ENCODE measurements at regions not wholly inside any gene's neighbourhood (a gene's known extent, or its start where the extent isn't known, plus 50 kb on each side); places are given as distances from the start of the nearest gene placed in this dataset.
"Not testable (repeated sequence)": the region's sequence is repeated elsewhere in the genome, so short reads cannot be mapped to it uniquely, and the experiment has no call there.

DNA sequence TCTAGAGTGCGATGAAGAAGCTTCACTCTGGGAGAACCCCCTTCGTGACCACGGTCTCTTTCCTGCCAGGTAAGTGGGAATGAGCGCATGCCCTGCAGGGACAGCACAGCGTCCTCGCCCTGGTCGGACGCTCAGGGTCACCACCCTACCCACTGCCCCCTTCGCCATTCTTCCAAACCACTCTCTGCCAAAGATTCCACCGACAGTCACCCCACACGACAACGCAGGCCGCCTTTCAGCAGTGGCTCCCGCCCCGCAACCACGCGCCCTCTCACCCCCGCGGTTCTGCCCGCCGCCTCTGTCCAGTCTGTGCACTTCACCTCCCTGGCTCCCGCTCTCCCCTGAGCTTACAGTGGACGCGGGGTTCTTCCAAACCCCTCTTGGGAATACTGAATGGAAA is 82.3 kb upstream of the FCGR1A start:
- DNase-seq (ENCODE audit: low read depth), result not testable (repeated sequence)

DNA sequence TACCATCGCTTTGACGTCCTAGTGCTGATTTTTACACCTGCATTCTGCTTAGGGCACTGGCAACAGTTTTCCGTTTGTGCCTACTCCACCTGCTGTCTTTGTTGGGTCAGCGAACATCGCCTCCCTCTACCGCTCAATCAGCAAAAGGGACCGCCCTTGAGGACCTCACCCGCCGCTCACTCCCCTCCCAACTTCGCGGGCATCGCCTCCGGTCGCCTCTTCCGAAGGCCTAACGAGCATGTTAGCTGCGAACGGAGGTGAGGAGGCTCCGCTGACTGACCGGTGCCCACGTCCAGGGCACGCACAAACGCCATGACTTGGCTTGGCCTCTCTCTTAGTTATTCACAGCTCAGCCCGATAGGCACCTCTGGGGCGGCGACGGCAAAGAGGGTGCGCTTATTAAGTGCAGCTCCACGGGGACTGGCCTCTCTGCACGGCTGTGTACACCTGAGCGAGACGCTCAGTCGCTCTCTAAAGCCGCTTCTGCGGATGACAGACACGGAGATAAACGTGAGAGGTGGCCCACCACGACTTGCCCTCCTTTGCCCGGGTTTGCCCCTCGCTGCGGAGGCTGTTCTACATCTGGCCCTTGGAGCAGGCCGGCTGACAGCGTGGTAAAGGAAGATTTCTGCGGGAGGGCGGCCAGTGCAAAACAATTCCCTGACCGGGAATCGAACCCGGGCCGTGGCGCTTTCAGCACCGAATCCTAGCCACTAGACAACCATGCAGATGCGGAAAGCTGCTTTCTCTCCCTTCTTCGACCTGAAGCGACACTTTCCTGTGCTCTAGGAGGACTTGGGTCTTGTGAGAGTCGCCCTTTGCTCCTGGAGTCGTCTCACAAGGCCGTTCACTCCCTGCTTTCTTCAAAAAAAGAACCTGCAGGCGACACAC is 81.6 kb upstream of the FCGR1A start:
- not testable (repeated sequence) for DNase-seq (ENCODE audit: low read depth)

- DNase-seq (ENCODE audit: low read depth), result peak; percentile 39
Observed at GRCh38 chr1:149708192-149708853, 74.2 kb upstream of the FCGR1A start.

DNA sequence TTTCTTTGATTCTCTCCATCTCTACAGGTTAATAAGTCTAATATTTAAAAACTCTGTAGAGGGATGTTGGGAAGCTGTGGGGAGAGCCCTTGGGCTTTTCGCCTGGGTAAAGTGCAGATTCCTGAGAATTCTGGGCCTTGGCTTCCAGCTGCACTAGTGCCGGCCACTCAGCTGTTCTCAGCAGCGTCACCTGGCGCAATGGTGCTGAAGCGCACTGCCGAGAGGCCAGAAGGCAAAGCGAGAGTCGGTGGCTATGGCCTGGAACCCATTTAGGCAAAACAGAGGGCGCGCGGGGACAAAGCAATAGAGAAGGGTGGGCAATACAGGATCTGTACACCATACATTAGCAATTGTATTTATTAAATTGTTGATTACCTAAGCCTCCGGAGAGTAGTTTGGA is 70.8 kb upstream of the FCGR1A start:
- not testable (repeated sequence) for DNase-seq (ENCODE audit: low read depth)

DNA sequence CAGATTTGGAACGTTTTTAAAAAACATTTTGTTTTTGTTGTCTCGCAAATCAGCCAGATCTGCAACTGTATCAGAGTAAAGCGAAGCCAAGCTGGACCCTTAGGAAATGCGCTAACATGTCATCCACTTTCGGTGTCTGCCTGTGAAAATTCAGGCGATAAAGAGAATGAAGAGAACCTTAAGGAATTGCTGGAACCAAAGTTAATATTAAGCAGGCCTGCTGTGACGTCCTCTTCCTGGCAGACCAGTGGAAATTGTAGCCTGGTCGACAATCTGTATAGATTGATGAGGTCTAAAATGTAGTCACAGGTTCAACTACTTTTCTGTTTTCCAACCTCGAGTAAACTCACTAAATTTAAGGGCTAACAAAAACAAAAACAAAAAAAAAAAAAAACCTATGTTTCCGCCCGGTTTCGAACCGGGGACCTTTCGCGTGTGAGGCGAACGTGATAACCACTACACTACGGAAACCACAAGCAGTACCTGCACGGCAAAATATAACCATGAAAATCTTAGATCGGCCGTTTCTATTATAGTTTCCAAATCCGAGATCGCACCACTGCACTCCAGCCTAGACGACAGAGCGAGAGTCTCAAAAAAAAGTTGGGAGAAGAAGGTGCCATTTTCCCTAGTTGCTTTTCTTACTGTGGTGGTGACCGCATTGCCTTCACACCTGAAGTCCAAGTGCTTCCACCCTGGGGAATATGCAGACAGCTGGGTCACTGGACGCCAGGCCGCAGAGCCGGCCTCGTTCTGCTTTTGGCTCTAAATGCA is 70.2 kb upstream of the FCGR1A start:
- DNase-seq (ENCODE audit: low read depth), result not testable (repeated sequence)

DNA sequence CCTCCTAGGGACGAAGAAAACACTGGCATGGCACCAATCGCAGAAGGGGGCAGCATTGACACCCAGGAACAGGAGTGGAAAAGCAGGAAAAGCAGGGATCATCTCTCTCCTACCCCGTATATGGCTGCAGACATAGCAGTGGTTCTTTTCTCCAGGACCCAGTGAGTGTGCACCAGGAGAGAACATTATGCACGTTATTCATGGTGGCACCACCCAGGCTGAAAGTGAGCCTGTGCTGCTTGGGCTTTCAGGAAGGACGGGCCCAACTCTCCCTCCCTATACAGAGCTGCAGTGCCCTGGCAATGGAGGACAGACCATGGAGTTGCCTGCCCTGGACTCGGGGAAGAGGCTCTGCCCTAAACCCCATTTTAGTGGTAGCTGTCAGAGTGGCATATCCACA is 69.0 kb upstream of the FCGR1A start:
- not testable (repeated sequence) for DNase-seq (ENCODE audit: low read depth)

- DNase-seq (ENCODE audit: low read depth), result not testable (repeated sequence)
Observed at GRCh38 chr1:149713952-149714351, 68.5 kb upstream of the FCGR1A start.

DNA sequence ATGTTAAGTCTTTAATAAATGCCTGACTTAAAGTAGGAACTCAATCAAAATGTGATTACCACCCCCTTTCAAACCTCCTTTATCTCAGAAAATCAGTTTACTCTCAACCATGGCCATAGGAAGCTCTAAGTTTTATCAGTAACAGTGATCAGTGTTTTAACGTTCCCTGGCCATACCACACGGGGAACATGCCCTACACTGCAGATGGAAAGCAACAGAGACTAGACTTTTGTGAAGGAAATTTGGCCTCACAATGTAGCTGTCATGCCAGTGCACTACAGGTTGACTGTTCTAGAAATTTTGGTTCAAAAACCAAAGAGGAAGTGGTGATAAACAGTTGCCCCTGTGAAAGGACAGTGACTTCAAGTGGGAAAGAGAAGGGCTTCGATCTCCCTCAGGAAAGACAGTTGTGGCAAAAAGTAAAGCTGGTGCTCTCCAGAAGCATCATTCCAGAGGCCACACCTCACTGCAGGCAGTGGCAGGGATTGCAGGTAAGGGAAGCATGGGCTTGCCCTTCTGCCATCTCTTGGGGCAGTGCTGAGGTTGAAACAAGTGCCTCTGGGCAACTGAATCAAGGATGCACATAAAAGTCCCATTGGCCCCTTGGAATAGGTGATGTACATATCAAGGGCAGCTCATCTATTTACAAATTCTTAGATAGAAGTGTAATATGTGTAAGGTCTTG is 57.7 kb upstream of the FCGR1A start:
- DNase-seq (ENCODE audit: low read depth), result not testable (repeated sequence)

DNA sequence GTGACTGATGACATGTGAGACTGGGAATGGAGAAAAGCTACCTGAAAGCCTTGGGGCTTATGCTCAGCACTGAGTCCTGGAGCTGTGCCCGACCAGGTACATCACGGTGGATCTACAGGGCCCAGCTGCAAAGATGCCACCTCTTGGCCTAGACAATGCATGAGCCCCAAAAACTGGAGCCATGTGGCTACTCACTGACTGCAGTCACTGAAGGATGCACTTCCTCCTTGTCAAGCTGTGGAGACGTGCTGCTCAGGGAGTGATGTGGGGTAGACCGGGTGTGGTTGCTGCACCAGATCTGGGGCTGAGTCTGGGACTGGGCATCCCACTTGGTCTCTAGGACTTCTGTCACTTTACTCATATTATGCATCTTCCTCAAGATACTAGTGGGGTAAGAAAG is 55.8 kb upstream of the FCGR1A start:
- DNase-seq (ENCODE audit: low read depth), result not testable (repeated sequence)

DNA sequence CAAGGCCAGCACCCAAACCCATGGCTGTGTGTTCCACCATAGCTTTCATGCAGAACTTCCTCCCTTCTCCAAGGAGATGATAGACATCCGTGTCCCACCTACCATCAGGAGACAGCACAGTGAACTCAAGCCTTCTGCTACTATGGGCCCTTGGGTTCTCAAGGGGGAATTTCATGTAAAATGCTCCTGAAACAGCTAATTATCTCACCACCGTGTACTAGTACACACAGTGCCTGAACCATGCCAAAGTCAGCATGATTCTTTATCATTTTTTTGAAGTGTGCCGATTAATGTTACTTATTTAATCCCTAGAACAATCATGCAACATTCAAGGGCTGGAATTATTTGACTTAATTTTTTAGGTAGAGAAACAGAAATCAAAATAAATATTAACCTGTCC is 53.9 kb upstream of the FCGR1A start:
- not testable (repeated sequence) for DNase-seq (ENCODE audit: low read depth)

Data from activated T-cell treated with anti-CD3 and anti-CD28 coated beads for 1 hour (primary cell).